ENCODE measurements at regions not wholly inside any gene's neighbourhood (a gene's known extent, or its start where the extent isn't known, plus 50 kb on each side); places are given as distances from the start of the nearest gene placed in this dataset.
A peak's percentile ranks its signal among the peaks of the same experiment; 100 is the strongest.

- Mint-ChIP-seq H3K27ac (ENCODE audit: unreplicated experiment) (no peak overlapping the region), H3K27me3 (ENCODE audit: low read depth, unreplicated experiment) (no peaks in the 10 kb centered on the region), H3K4me3 (ENCODE audit: unreplicated experiment) (no peak overlapping the region), H3K36me3 (ENCODE audit: low read depth, unreplicated experiment) (no peaks in the 10 kb centered on the region), H3K4me1 (ENCODE audit: low read depth, unreplicated experiment) (peaks cover 19% of the 10 kb centered on the region), H3K9me3 (ENCODE audit: unreplicated experiment) (peaks cover 2% of the 10 kb centered on the region)
- no peak for DNase-seq (ENCODE audit: low read depth)
- Histone ChIP-seq H3K9ac (ENCODE audit: low read length) (no peak overlapping the region), H3K27me3 (ENCODE audit: insufficient read depth, low read length) (no peaks in the 10 kb centered on the region), H3K9me3 (ENCODE audit: insufficient read depth, low read depth, low read length) (no peaks in the 10 kb centered on the region), H2AFZ (ENCODE audit: low read depth, low read length) (no peak overlapping the region), H3K36me3 (ENCODE audit: insufficient read depth, low read length) (no peaks in the 10 kb centered on the region), H3K79me2 (ENCODE audit: insufficient read depth, low read length) (no peaks in the 10 kb centered on the region), H3K27ac (ENCODE audit: low read depth, low read length) (peak overlapping the region; percentile 23), H3K4me3 (ENCODE audit: insufficient read depth, low read depth, low read length) (no peak overlapping the region), H3K4me2 (ENCODE audit: low read length) (peak overlapping the region; percentile 39), H3K4me1 (ENCODE audit: insufficient read depth, low read length) (peaks cover 7% of the 10 kb centered on the region), H4K20me1 (ENCODE audit: insufficient read depth, low read length) (no peaks in the 10 kb centered on the region)
- TF ChIP-seq EZH2 (IDR thresholded peaks at IDR 0.05; ENCODE audit: insufficient read depth, low read length) (no peak), CTCF (IDR thresholded peaks at IDR 0.05; ENCODE audit: insufficient read depth, low read depth, low read length) (no peak)
- FAIRE-seq = peak; percentile 83
Observed at GRCh38 chr5:145587308-145587672, 247.9 kb downstream of the PRELID2 start.

DNA sequence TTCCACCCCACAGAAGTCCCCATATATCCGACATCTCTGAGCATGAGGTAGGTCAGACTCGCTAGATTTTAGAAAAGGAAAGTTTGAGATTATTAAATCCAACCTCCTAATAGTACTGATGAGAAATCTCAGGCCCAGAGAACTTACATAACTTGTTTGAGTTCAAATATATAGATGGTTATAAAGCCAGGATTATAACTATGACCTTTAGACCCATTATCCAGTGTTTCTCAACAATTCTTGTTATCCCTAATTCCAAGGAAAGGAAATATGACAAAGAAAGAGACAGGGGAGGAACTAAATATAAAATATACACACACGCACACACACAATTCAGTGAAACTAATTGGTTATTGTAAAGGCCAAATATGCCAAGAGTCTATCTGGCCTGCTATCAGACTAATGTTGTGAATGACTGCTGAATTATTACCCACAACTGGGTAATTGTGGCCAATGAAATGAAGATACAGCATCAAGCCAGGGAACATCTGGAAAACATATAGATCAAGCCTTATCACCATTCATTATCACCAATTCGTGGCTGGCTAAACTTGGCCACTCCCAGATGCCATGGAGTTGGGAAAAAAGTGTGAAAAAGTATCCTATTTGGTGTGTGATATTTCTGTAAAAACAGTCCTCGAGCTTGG, 248.4 kb downstream of the PRELID2 start:
- Histone ChIP-seq H3K79me2 (ENCODE audit: insufficient read depth, low read length) (no peaks in the 10 kb centered on the region), H3K4me3 (ENCODE audit: insufficient read depth, low read depth, low read length) (no peak overlapping the region), H3K27me3 (ENCODE audit: insufficient read depth, low read length) (no peaks in the 10 kb centered on the region), H3K9me3 (ENCODE audit: insufficient read depth, low read depth, low read length) (no peaks in the 10 kb centered on the region), H2AFZ (ENCODE audit: low read depth, low read length) (no peak overlapping the region), H3K27ac (ENCODE audit: low read depth, low read length) (no peak overlapping the region), H3K36me3 (ENCODE audit: insufficient read depth, low read length) (no peaks in the 10 kb centered on the region), H3K4me2 (ENCODE audit: low read length) (peak overlapping the region; percentile 39), H3K9ac (ENCODE audit: low read length) (no peak overlapping the region), H3K4me1 (ENCODE audit: insufficient read depth, low read length) (peaks cover 7% of the 10 kb centered on the region), H4K20me1 (ENCODE audit: insufficient read depth, low read length) (no peaks in the 10 kb centered on the region)
- Mint-ChIP-seq H3K27me3 (ENCODE audit: low read depth, unreplicated experiment) (no peaks in the 10 kb centered on the region), H3K9me3 (ENCODE audit: unreplicated experiment) (peaks cover 2% of the 10 kb centered on the region), H3K4me3 (ENCODE audit: unreplicated experiment) (no peak overlapping the region), H3K27ac (ENCODE audit: unreplicated experiment) (no peak overlapping the region), H3K4me1 (ENCODE audit: low read depth, unreplicated experiment) (peaks cover 19% of the 10 kb centered on the region), H3K36me3 (ENCODE audit: low read depth, unreplicated experiment) (no peaks in the 10 kb centered on the region)
- no peak for DNase-seq (ENCODE audit: low read depth)
- no peak for FAIRE-seq
- TF ChIP-seq CTCF (IDR thresholded peaks at IDR 0.05; ENCODE audit: insufficient read depth, low read depth, low read length) = no peak
- no peak for TF ChIP-seq EZH2 (IDR thresholded peaks at IDR 0.05; ENCODE audit: insufficient read depth, low read length)

DNA sequence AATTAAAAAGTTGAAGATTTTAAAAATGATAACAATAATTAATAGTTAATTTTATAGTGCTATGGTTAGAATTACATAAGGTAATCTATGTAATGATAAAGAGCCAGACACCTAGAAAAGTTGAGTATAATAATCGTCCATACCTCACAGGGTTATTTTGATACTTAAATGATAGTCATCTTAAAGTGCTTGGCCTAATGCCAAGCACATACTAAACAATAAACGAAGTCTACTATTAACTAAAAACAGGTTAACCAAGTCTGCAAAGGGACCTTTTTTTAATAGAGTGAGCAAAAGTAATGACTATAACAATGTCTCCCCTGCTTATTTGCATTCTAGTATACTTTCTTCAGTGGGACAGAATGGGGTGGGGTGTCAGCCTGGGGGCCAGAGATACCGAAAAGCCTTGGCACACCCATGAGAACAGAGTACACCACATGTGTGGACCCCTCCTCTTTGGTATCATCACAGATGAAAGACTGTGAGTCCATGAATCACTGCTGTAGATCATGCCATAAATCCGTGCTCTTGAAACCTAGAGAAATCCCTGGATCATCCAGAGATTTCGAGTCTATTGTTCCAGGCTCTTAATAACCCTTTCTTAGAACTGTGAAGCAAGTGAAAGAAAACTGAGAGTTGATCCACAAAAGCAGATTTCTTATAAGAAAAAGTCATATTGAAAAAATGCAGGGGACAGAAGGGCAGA, 249.5 kb downstream of the PRELID2 start:
- Mint-ChIP-seq H3K4me1 (ENCODE audit: low read depth, unreplicated experiment) (peaks cover 14% of the 10 kb centered on the region), H3K27ac (ENCODE audit: unreplicated experiment) (no peak overlapping the region), H3K27me3 (ENCODE audit: low read depth, unreplicated experiment) (no peaks in the 10 kb centered on the region), H3K36me3 (ENCODE audit: low read depth, unreplicated experiment) (no peaks in the 10 kb centered on the region), H3K9me3 (ENCODE audit: unreplicated experiment) (peaks cover 2% of the 10 kb centered on the region), H3K4me3 (ENCODE audit: unreplicated experiment) (no peak overlapping the region)
- no peaks in the 10 kb centered on the region for H3K9me3 ChIP-seq (ENCODE audit: insufficient read depth, low read depth, low read length)
- DNase-seq (ENCODE audit: low read depth) = no peak
- no peaks in the 10 kb centered on the region for H3K36me3 ChIP-seq (ENCODE audit: insufficient read depth, low read length)
- no peak overlapping the region for H2AFZ ChIP-seq (ENCODE audit: low read depth, low read length)
- TF ChIP-seq CTCF (IDR thresholded peaks at IDR 0.05; ENCODE audit: insufficient read depth, low read depth, low read length) (no peak), EZH2 (IDR thresholded peaks at IDR 0.05; ENCODE audit: insufficient read depth, low read length) (no peak)
- no peaks in the 10 kb centered on the region for H4K20me1 ChIP-seq (ENCODE audit: insufficient read depth, low read length)
- no peak overlapping the region for H3K27ac ChIP-seq (ENCODE audit: low read depth, low read length)
- no peak overlapping the region for H3K4me2 ChIP-seq (ENCODE audit: low read length)
- H3K27me3 ChIP-seq (ENCODE audit: insufficient read depth, low read length) = no peaks in the 10 kb centered on the region
- no peaks in the 10 kb centered on the region for H3K79me2 ChIP-seq (ENCODE audit: insufficient read depth, low read length)
- peaks cover 7% of the 10 kb centered on the region for H3K4me1 ChIP-seq (ENCODE audit: insufficient read depth, low read length)
- no peak overlapping the region for H3K4me3 ChIP-seq (ENCODE audit: insufficient read depth, low read depth, low read length)
- no peak overlapping the region for H3K9ac ChIP-seq (ENCODE audit: low read length)
- no peak for FAIRE-seq

Measured in astrocyte (in vitro differentiated cells and primary cell).